ENCODE measurements at regions not wholly inside any gene's neighbourhood (a gene's known extent, or its start where the extent isn't known, plus 50 kb on each side); places are given as distances from the start of the nearest gene placed in this dataset.

DNA sequence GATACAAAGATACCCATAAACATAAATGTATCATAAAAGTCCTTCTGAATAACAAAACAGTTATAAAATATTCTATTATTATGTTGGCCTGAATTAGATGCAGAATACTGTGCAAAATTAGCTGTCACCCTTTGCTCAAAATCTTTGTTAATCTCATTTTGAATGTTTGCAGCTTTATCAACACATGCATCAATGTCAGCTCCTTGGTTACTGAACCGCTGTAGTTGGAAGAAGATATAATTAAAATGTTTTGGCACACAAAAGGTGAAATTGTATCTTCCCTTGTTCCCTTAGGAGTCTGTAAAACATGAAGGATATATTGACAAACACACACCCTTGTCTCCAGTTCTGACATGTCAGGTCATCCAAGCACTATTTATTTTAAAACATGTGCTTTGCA is 146.3 kb upstream of the POU5F2 start:
- TF ChIP-seq, protein P1, sequence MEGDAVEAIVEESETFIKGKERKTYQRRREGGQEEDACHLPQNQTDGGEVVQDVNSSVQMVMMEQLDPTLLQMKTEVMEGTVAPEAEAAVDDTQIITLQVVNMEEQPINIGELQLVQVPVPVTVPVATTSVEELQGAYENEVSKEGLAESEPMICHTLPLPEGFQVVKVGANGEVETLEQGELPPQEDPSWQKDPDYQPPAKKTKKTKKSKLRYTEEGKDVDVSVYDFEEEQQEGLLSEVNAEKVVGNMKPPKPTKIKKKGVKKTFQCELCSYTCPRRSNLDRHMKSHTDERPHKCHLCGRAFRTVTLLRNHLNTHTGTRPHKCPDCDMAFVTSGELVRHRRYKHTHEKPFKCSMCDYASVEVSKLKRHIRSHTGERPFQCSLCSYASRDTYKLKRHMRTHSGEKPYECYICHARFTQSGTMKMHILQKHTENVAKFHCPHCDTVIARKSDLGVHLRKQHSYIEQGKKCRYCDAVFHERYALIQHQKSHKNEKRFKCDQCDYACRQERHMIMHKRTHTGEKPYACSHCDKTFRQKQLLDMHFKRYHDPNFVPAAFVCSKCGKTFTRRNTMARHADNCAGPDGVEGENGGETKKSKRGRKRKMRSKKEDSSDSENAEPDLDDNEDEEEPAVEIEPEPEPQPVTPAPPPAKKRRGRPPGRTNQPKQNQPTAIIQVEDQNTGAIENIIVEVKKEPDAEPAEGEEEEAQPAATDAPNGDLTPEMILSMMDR (IDR thresholded peaks at IDR 0.05): no peak

- TF ChIP-seq, protein P1 (IDR thresholded peaks at IDR 0.05): no peak
Observed at GRCh38 chr5:93886917-93887361, 145.5 kb upstream of the POU5F2 start.

DNA sequence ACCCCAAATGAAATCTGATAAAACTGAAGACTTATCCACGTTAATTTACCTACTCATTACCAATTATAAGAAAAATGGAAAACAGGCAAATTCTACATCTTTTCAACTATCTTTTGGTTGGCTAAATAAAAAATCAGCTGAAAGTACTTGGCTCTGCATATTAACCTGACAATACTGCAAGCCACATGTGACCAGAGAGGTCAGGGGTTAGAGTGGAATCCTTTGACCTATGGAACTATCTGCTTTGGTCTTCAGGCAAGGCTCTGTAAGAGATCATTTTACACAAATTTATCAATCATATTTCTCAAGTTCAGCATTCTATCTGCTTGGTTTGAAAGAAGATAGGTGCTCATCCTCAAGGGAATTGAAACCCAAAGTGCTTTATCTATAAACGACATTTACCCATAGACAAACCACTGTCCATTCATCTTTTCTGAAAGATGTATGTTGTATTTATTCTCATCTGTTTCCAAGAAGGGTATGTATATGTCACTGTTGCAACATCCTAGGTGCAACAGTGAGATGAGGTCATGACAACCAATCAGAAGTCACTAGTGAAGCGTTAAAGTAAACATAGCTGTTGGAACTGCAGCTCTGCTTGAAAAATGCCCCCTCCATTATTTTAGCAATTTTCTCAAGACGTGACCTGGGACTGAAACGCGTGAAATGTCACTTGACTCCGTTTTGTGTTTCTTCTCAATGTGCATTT is 144.9 kb upstream of the POU5F2 start:
- TF ChIP-seq, protein P1 (IDR thresholded peaks at IDR 0.05): no peak

GRCh38 chr5:93884254-93884653 is 142.9 kb upstream of the POU5F2 start:
- TF ChIP-seq, protein P1 (IDR thresholded peaks at IDR 0.05): no peak

DNA sequence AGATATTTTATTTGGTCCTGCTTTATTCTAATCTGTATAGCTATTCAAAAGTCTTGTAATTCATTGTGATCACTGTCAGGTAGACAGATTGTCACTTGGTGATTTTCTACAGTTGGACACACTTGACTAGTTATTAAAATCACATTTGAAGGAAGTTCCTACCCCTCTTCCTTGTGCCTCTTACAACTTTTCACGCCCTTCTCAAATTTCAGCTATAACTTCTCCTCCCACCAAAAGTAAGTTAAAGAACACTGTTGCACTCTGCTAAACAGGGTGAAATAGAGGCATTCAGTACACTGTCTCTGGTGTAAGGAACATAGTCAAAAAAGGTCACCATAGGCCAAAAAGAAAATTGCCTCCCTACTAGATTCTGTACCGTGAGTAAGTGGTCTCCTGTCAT is 142.1 kb upstream of the POU5F2 start:
- TF ChIP-seq, protein P1 (IDR thresholded peaks at IDR 0.05): no peak

GRCh38 chr5:93875693-93876092 is 134.3 kb upstream of the POU5F2 start:
- TF ChIP-seq, protein P1 (IDR thresholded peaks at IDR 0.05): no peak

- TF ChIP-seq, protein P1 (IDR thresholded peaks at IDR 0.05): no peak
Observed at GRCh38 chr5:93874491-93874890, 133.1 kb upstream of the POU5F2 start.

- TF ChIP-seq, protein P1 (IDR thresholded peaks at IDR 0.05): no peak
Observed at GRCh38 chr5:93874080-93874479, 132.7 kb upstream of the POU5F2 start.

All from LNCAP (cell line).